Hepatocyte (in vitro differentiated cells): ENCODE measurements at regions not wholly inside any gene's neighbourhood (a gene's known extent, or its start where the extent isn't known, plus 50 kb on each side); places are given as distances from the start of the nearest gene placed in this dataset.

ENCODE experiments used
- EZH2 ChIP-seq: fragments of 200-600 bp; sonication (generic); IDR thresholded peaks from 2 replicates; pipeline ENCODE4 v1.6.1; 2016; ENCODE audit warnings: antibody characterized with exemption, mild to moderate bottlenecking, borderline replicate concordance
- TF ChIP-seq, protein P1 (sequence below): fragments of 200-600 bp; sonication (generic); IDR thresholded peaks from 2 replicates; pipeline ENCODE4 v1.5.1; 2016; ENCODE audit warnings: antibody characterized with exemption, mild to moderate bottlenecking; ENCODE audit not compliant: poor library complexity

GRCh38 chr2:41355794-41356193, 692.0 kb upstream of the PKDCC start:
- TF ChIP-seq, protein P1, sequence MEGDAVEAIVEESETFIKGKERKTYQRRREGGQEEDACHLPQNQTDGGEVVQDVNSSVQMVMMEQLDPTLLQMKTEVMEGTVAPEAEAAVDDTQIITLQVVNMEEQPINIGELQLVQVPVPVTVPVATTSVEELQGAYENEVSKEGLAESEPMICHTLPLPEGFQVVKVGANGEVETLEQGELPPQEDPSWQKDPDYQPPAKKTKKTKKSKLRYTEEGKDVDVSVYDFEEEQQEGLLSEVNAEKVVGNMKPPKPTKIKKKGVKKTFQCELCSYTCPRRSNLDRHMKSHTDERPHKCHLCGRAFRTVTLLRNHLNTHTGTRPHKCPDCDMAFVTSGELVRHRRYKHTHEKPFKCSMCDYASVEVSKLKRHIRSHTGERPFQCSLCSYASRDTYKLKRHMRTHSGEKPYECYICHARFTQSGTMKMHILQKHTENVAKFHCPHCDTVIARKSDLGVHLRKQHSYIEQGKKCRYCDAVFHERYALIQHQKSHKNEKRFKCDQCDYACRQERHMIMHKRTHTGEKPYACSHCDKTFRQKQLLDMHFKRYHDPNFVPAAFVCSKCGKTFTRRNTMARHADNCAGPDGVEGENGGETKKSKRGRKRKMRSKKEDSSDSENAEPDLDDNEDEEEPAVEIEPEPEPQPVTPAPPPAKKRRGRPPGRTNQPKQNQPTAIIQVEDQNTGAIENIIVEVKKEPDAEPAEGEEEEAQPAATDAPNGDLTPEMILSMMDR, result no peak
- no peak for TF ChIP-seq EZH2
